ENCODE measurements at regions not wholly inside any gene's neighbourhood (a gene's known extent, or its start where the extent isn't known, plus 50 kb on each side); places are given as distances from the start of the nearest gene placed in this dataset.
"Not testable (repeated sequence)": the region's sequence is repeated elsewhere in the genome, so short reads cannot be mapped to it uniquely, and the experiment has no call there.

DNA sequence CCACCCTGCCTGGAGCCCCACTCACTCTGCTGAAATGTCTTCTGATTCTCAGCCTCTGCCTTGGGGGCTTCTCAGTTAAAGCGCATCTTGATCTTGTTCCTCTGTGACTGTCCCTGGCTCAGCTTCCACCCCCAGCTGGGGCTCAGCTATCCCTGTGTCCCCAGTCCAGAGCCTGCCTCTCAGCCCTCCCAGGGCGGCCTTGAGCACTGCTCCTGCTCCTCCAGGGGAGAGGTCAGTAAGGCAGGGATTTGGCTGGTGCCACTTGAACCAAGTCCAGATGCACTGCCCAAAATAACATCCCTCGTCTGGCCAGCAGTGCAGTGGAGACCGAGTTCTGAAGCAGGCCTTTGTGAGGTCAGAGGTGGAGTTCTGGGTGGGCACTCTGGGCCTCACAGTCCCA lies 1950.8 kb downstream of the FOXD4L5 start:
- H3K4me1 Mint-ChIP-seq (ENCODE audit: low read depth, unreplicated experiment); H3K4me2 ChIP-seq (ENCODE audit: low read length); H3K9me3 Mint-ChIP-seq (ENCODE audit: unreplicated experiment); H3K4me3 ChIP-seq (ENCODE audit: insufficient read depth, low read depth, low read length); H3K27ac Mint-ChIP-seq (ENCODE audit: unreplicated experiment); FAIRE-seq; H2AFZ ChIP-seq (ENCODE audit: low read depth, low read length); H3K4me3 Mint-ChIP-seq (ENCODE audit: unreplicated experiment); DNase-seq (ENCODE audit: low read depth); H3K9ac ChIP-seq (ENCODE audit: low read length); H3K36me3 ChIP-seq (ENCODE audit: insufficient read depth, low read length); H3K4me1 ChIP-seq (ENCODE audit: insufficient read depth, low read length); H3K27me3 ChIP-seq (ENCODE audit: insufficient read depth, low read length); H4K20me1 ChIP-seq (ENCODE audit: insufficient read depth, low read length); H3K9me3 ChIP-seq (ENCODE audit: insufficient read depth, low read depth, low read length); H3K36me3 Mint-ChIP-seq (ENCODE audit: low read depth, unreplicated experiment); H3K79me2 ChIP-seq (ENCODE audit: insufficient read depth, low read length); H3K27me3 Mint-ChIP-seq (ENCODE audit: low read depth, unreplicated experiment); H3K27ac ChIP-seq (ENCODE audit: low read depth, low read length): not testable (repeated sequence)

DNA sequence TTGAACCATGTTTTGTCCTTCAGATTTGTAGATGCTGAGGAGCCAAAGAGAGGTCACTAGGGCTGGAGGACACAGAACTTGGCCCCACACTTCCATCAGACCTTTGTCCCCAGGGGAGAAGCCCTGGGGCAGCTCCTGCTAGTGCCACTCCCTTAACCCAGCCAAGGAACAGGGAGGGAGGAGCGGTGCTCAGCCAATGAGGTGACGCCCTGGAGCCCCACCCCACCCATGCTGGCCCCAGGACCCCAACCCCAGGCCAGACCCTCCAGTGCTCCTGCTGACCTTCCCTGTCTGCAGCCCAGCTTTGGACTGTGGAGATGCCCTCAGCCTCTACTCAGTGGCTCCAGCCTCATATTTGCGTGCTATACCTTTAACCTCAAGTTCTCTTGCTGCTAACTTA lies 1951.9 kb downstream of the FOXD4L5 start:
- H2AFZ ChIP-seq (ENCODE audit: low read depth, low read length); DNase-seq (ENCODE audit: low read depth); H3K4me3 Mint-ChIP-seq (ENCODE audit: unreplicated experiment); FAIRE-seq; H4K20me1 ChIP-seq (ENCODE audit: insufficient read depth, low read length); H3K79me2 ChIP-seq (ENCODE audit: insufficient read depth, low read length); H3K36me3 ChIP-seq (ENCODE audit: insufficient read depth, low read length); H3K27ac Mint-ChIP-seq (ENCODE audit: unreplicated experiment); H3K9ac ChIP-seq (ENCODE audit: low read length); H3K4me2 ChIP-seq (ENCODE audit: low read length); H3K4me1 Mint-ChIP-seq (ENCODE audit: low read depth, unreplicated experiment); H3K27ac ChIP-seq (ENCODE audit: low read depth, low read length); H3K27me3 Mint-ChIP-seq (ENCODE audit: low read depth, unreplicated experiment); H3K9me3 ChIP-seq (ENCODE audit: insufficient read depth, low read depth, low read length); H3K27me3 ChIP-seq (ENCODE audit: insufficient read depth, low read length); H3K4me3 ChIP-seq (ENCODE audit: insufficient read depth, low read depth, low read length); H3K9me3 Mint-ChIP-seq (ENCODE audit: unreplicated experiment); H3K36me3 Mint-ChIP-seq (ENCODE audit: low read depth, unreplicated experiment); H3K4me1 ChIP-seq (ENCODE audit: insufficient read depth, low read length): not testable (repeated sequence)

DNA sequence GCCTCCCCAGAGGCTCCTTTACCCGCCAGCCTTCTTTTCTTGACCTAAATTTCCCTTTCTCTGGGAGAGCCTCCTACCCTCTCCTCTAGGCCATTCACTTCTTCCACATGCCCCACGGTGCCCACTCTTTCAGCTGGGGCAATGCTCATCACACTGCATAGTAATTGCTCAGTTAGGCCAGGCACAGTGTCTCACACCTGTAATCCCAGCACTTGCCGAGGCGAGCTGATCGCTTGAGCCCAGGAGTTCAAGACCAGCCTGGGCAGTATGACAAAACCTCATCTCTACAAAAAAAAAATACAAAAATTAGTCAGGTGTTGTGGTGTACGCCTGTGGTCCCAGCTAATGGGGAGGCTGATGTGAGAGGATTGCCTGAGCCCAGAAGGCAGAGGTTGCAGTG lies 1956.7 kb downstream of the FOXD4L5 start:
- H4K20me1 ChIP-seq (ENCODE audit: insufficient read depth, low read length); H3K4me3 Mint-ChIP-seq (ENCODE audit: unreplicated experiment); H3K27ac ChIP-seq (ENCODE audit: low read depth, low read length); H3K36me3 ChIP-seq (ENCODE audit: insufficient read depth, low read length); DNase-seq (ENCODE audit: low read depth); H2AFZ ChIP-seq (ENCODE audit: low read depth, low read length); H3K4me1 Mint-ChIP-seq (ENCODE audit: low read depth, unreplicated experiment); H3K36me3 Mint-ChIP-seq (ENCODE audit: low read depth, unreplicated experiment); FAIRE-seq; H3K9me3 Mint-ChIP-seq (ENCODE audit: unreplicated experiment); H3K9ac ChIP-seq (ENCODE audit: low read length); H3K4me2 ChIP-seq (ENCODE audit: low read length); H3K79me2 ChIP-seq (ENCODE audit: insufficient read depth, low read length); H3K4me1 ChIP-seq (ENCODE audit: insufficient read depth, low read length); H3K27me3 Mint-ChIP-seq (ENCODE audit: low read depth, unreplicated experiment); H3K27ac Mint-ChIP-seq (ENCODE audit: unreplicated experiment); H3K27me3 ChIP-seq (ENCODE audit: insufficient read depth, low read length); H3K4me3 ChIP-seq (ENCODE audit: insufficient read depth, low read depth, low read length); H3K9me3 ChIP-seq (ENCODE audit: insufficient read depth, low read depth, low read length): not testable (repeated sequence)

DNA sequence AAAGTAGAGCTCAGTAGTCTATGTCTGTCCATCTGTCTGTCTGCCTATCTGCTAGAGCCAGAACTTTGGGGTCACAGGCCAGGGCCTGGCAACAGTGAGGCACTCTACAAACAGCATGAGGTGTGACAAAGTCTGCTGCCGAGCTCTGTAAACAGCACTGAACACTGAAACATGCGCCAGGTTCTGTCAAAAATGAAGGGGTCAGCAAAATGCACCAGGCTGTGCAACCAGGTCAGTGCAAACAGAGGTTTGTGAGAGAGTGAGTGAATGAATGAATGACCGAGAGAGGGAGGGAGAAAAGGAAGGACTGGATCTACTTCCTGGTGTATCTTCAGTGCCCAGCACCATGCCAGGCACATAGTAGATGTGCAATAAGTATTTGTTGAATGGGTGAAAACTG lies 1957.8 kb downstream of the FOXD4L5 start:
- H4K20me1 ChIP-seq (ENCODE audit: insufficient read depth, low read length); H3K27ac ChIP-seq (ENCODE audit: low read depth, low read length); H3K4me3 Mint-ChIP-seq (ENCODE audit: unreplicated experiment); H3K27ac Mint-ChIP-seq (ENCODE audit: unreplicated experiment); H3K4me2 ChIP-seq (ENCODE audit: low read length); H3K9me3 Mint-ChIP-seq (ENCODE audit: unreplicated experiment); DNase-seq (ENCODE audit: low read depth); H3K27me3 Mint-ChIP-seq (ENCODE audit: low read depth, unreplicated experiment); H2AFZ ChIP-seq (ENCODE audit: low read depth, low read length); FAIRE-seq; H3K4me1 ChIP-seq (ENCODE audit: insufficient read depth, low read length); H3K27me3 ChIP-seq (ENCODE audit: insufficient read depth, low read length); H3K4me3 ChIP-seq (ENCODE audit: insufficient read depth, low read depth, low read length); H3K9me3 ChIP-seq (ENCODE audit: insufficient read depth, low read depth, low read length); H3K36me3 ChIP-seq (ENCODE audit: insufficient read depth, low read length); H3K9ac ChIP-seq (ENCODE audit: low read length); H3K4me1 Mint-ChIP-seq (ENCODE audit: low read depth, unreplicated experiment); H3K36me3 Mint-ChIP-seq (ENCODE audit: low read depth, unreplicated experiment); H3K79me2 ChIP-seq (ENCODE audit: insufficient read depth, low read length): not testable (repeated sequence)

DNA sequence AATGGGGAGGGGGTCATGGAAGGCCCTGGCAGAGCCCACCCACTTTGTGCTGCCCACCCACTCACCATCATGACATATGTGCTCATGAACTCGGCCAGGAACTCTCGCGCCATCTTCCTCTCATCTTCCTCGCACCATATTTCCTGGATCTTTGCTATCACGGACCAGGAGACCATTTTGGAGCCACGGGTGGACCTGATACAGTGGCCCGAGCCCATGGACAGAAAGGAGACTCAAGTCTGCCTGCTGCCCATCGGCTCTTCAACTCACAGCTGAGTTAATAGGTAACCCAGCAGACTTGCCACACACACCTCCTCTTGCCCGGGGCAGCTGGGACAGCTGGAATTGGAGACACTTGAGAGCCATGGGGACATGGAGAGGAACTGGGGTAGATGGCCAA lies 1958.3 kb downstream of the FOXD4L5 start:
- not testable (repeated sequence) for H3K27me3 Mint-ChIP-seq (ENCODE audit: low read depth, unreplicated experiment); H2AFZ ChIP-seq (ENCODE audit: low read depth, low read length); H4K20me1 ChIP-seq (ENCODE audit: insufficient read depth, low read length); H3K4me3 ChIP-seq (ENCODE audit: insufficient read depth, low read depth, low read length); H3K4me3 Mint-ChIP-seq (ENCODE audit: unreplicated experiment); H3K4me1 ChIP-seq (ENCODE audit: insufficient read depth, low read length); H3K9ac ChIP-seq (ENCODE audit: low read length); H3K36me3 ChIP-seq (ENCODE audit: insufficient read depth, low read length); H3K36me3 Mint-ChIP-seq (ENCODE audit: low read depth, unreplicated experiment); H3K27ac ChIP-seq (ENCODE audit: low read depth, low read length); H3K4me1 Mint-ChIP-seq (ENCODE audit: low read depth, unreplicated experiment); H3K79me2 ChIP-seq (ENCODE audit: insufficient read depth, low read length); H3K9me3 Mint-ChIP-seq (ENCODE audit: unreplicated experiment); DNase-seq (ENCODE audit: low read depth); H3K27me3 ChIP-seq (ENCODE audit: insufficient read depth, low read length); H3K27ac Mint-ChIP-seq (ENCODE audit: unreplicated experiment); H3K4me2 ChIP-seq (ENCODE audit: low read length); FAIRE-seq; H3K9me3 ChIP-seq (ENCODE audit: insufficient read depth, low read depth, low read length)

DNA sequence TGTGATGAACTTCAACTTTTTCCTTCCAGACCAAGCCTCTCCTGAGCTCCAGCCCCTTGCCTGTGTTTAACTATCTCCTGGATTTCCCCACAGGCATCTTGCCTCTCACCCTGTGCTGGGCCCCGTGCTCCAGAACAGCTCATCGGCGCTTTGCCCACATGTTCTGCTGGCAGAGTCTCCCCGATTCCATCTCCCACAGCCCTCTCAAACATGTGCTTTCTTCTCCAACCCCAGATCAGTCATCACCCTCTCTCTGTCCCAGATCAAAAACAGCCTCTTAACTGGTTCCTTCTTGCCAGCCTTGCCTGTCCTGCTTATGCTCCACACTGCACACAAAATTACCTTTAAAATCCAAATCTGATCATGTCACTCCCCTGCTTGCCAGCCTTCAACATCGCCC lies 1959.3 kb downstream of the FOXD4L5 start:
- FAIRE-seq; H3K27ac ChIP-seq (ENCODE audit: low read depth, low read length); H3K4me1 ChIP-seq (ENCODE audit: insufficient read depth, low read length); H3K9me3 Mint-ChIP-seq (ENCODE audit: unreplicated experiment); H3K4me3 ChIP-seq (ENCODE audit: insufficient read depth, low read depth, low read length); H3K36me3 Mint-ChIP-seq (ENCODE audit: low read depth, unreplicated experiment); DNase-seq (ENCODE audit: low read depth); H2AFZ ChIP-seq (ENCODE audit: low read depth, low read length); H3K9ac ChIP-seq (ENCODE audit: low read length); H3K4me3 Mint-ChIP-seq (ENCODE audit: unreplicated experiment); H3K4me2 ChIP-seq (ENCODE audit: low read length); H3K9me3 ChIP-seq (ENCODE audit: insufficient read depth, low read depth, low read length); H3K4me1 Mint-ChIP-seq (ENCODE audit: low read depth, unreplicated experiment); H3K79me2 ChIP-seq (ENCODE audit: insufficient read depth, low read length); H3K27me3 Mint-ChIP-seq (ENCODE audit: low read depth, unreplicated experiment); H3K27me3 ChIP-seq (ENCODE audit: insufficient read depth, low read length); H4K20me1 ChIP-seq (ENCODE audit: insufficient read depth, low read length); H3K36me3 ChIP-seq (ENCODE audit: insufficient read depth, low read length); H3K27ac Mint-ChIP-seq (ENCODE audit: unreplicated experiment): not testable (repeated sequence)

All from astrocyte (in vitro differentiated cells and primary cell).